HG03025 (cell line): ENCODE measurements at regions not wholly inside any gene's neighbourhood (a gene's known extent, or its start where the extent isn't known, plus 50 kb on each side); places are given as distances from the start of the nearest gene placed in this dataset.

Experiments used
- ATAC-seq: cut with Tn5 transposase; IDR thresholded peaks from one replicate; pipeline ENCODE4 v1.9.1; 2021; ENCODE audit warnings: mild to moderate bottlenecking, moderate library complexity; ENCODE audit not compliant: unreplicated experiment, low FRiP score

GRCh38 chr5:92496545-92496944 is 1084.5 kb downstream of the NR2F1-AS1 start:
- no peak for ATAC-seq

- ATAC-seq = no peak
Observed at GRCh38 chr5:92494508-92494907, 1086.5 kb downstream of the NR2F1-AS1 start.

GRCh38 chr5:92492908-92493307 is 1088.1 kb downstream of the NR2F1-AS1 start:
- ATAC-seq = no peak

GRCh38 chr5:92484484-92484883 is 1096.5 kb downstream of the NR2F1-AS1 start:
- no peak for ATAC-seq

GRCh38 chr5:92472981-92473566 is 1090.0 kb upstream of the ARRDC3 start:
- ATAC-seq = peak; percentile 46

GRCh38 chr5:92471861-92472260 is 1088.7 kb upstream of the ARRDC3 start:
- ATAC-seq = no peak

GRCh38 chr5:92470770-92471169 is 1087.7 kb upstream of the ARRDC3 start:
- ATAC-seq = no peak

- no peak for ATAC-seq
Observed at GRCh38 chr5:92468295-92468694, 1085.2 kb upstream of the ARRDC3 start.

GRCh38 chr5:92467695-92468094 is 1084.6 kb upstream of the ARRDC3 start:
- no peak for ATAC-seq

- peak; percentile 82 for ATAC-seq
Observed at GRCh38 chr5:92460505-92460904, 1077.4 kb upstream of the ARRDC3 start.

- no peak for ATAC-seq
Observed at GRCh38 chr5:92459654-92460053, 1076.5 kb upstream of the ARRDC3 start.

- peak; percentile 100 for ATAC-seq
Observed at GRCh38 chr5:92455011-92455410, 1071.9 kb upstream of the ARRDC3 start.

- ATAC-seq = no peak
Observed at GRCh38 chr5:92444888-92445287, 1061.8 kb upstream of the ARRDC3 start.

GRCh38 chr5:92435781-92436180 is 1052.7 kb upstream of the ARRDC3 start:
- no peak for ATAC-seq

- ATAC-seq = no peak
Observed at GRCh38 chr5:92429646-92430045, 1046.5 kb upstream of the ARRDC3 start.

GRCh38 chr5:92428415-92428814 is 1045.3 kb upstream of the ARRDC3 start:
- ATAC-seq = no peak

GRCh38 chr5:92424785-92425426 is 1041.8 kb upstream of the ARRDC3 start:
- no peak for ATAC-seq

GRCh38 chr5:92421942-92422341 is 1038.8 kb upstream of the ARRDC3 start:
- no peak for ATAC-seq

- ATAC-seq = no peak
Observed at GRCh38 chr5:92421196-92421595, 1038.1 kb upstream of the ARRDC3 start.

GRCh38 chr5:92419261-92419660 is 1036.1 kb upstream of the ARRDC3 start:
- no peak for ATAC-seq

- no peak for ATAC-seq
Observed at GRCh38 chr5:92418341-92418740, 1035.2 kb upstream of the ARRDC3 start.

GRCh38 chr5:92409134-92409533 is 1026.0 kb upstream of the ARRDC3 start:
- ATAC-seq = no peak
